Activated CD8-positive, alpha-beta T cell treated with anti-CD3 and anti-CD28 coated beads for 36 hours (primary cell): ENCODE measurements at regions not wholly inside any gene's neighbourhood (a gene's known extent, or its start where the extent isn't known, plus 50 kb on each side); places are given as distances from the start of the nearest gene placed in this dataset.
"Not testable (repeated sequence)": the region's sequence is repeated elsewhere in the genome, so short reads cannot be mapped to it uniquely, and the experiment has no call there.

Source experiments
- ATAC-seq: fragments of 200-7000 bp; cut with Tn5 transposase; one replicate; pipeline ENCODE4 v1.10.0; 2021; ENCODE audit warnings: mild to moderate bottlenecking, moderate library complexity
- CTCF ChIA-PET: fragments of 350-600 bp; sonication (Branson Sonifier 250); formaldehyde crosslinking; loops from one replicate; lab custom pipeline; 2021; ENCODE audit warnings: antibody characterized with exemption; lab: Charles Lee
- POLR2A ChIA-PET: fragments of 350-600 bp; sonication (Branson Sonifier 250); formaldehyde crosslinking; loops from one replicate; lab custom pipeline; 2021; ENCODE audit warnings: antibody characterized with exemption; lab: Charles Lee
- DNase-seq: peaks from one replicate; pipeline ENCODE4 v3.0.0-alpha.2; 2020
- H3K27ac Mint-ChIP-seq: one replicate; pipeline ENCODE4 v1.8.0; 2021; ENCODE audit warnings: mild to moderate bottlenecking, mixed read lengths
- H3K27me3 Mint-ChIP-seq: one replicate; pipeline ENCODE4 v1.8.0; 2021; ENCODE audit warnings: mixed read lengths
- H3K36me3 Mint-ChIP-seq: one replicate; pipeline ENCODE4 v1.8.0; 2021; ENCODE audit warnings: low read depth, mixed read lengths
- H3K4me1 Mint-ChIP-seq: one replicate; pipeline ENCODE4 v1.8.0; 2021; ENCODE audit warnings: low read depth, mixed read lengths
- H3K4me3 Mint-ChIP-seq: one replicate; pipeline ENCODE4 v1.8.0; 2021; ENCODE audit warnings: mild to moderate bottlenecking, moderate library complexity, mixed read lengths
- H3K9me3 Mint-ChIP-seq: one replicate; pipeline ENCODE4 v1.8.0; 2021; ENCODE audit warnings: mixed read lengths
- CTCF ChIP-seq: fragments of 200-600 bp; IDR thresholded peaks from one replicate; pipeline ENCODE4 v1.8.0; 2022; ENCODE audit warnings: antibody characterized with exemption, mild to moderate bottlenecking
- intact Hi-C: fragments of 100-400 bp; cut with micrococcal nuclease; formaldehyde crosslinking; loops from one replicate; pipeline ENCODE4 v1.10.0; 2022

DNA sequence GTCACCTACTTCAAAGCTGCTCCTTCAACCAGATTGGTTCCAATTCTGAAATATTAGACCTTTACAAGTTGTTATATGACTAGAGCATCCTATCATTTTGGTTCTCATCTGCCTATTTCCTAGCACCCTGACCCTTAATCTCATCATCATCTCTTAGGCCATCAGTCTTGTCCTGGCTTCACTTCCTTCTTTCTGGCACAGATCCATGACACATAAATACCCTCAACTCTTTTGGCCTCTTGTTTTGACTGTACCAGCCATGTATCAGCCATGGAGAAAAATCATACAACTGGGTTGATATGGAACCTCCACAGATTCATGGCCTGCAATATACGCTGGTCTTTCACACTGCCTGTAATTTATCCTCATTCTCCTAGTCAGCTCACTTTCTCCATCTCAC lies 123.1 kb upstream of the FBXL17 start:
- POLR2A ChIA-PET = no interaction called here
- no peaks in the 10 kb centered on the region for H3K4me1 Mint-ChIP-seq
- ATAC-seq = no peak
- no peak for DNase-seq
- no peak for TF ChIP-seq CTCF
- H3K9me3 Mint-ChIP-seq = peaks cover 2% of the 10 kb centered on the region
- CTCF ChIA-PET = no interaction called here
- H3K4me3 Mint-ChIP-seq = no peak overlapping the region
- intact Hi-C loops = no loop called here
- H3K27me3 Mint-ChIP-seq = peaks cover 7% of the 10 kb centered on the region
- no peaks in the 10 kb centered on the region for H3K36me3 Mint-ChIP-seq
- no peak overlapping the region for H3K27ac Mint-ChIP-seq

DNA sequence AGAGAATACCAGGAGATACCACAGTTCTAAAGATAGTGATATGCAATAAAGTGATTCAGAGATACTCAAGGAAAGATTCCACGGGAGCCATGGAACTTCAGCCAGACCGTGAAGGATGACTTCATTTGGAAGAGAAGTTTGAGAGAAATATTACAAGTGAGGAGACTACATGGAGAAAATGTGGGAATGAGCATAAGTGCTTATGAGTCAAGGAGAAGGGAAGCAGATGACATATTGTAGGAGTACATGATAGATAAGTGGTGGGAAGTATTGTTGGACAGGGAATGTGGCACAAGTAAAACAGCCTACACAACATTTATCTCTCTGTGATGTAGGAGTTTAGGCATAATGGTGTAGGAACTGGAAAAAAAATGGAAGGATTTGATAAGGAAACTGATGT lies 122.1 kb upstream of the FBXL17 start:
- H3K27me3 Mint-ChIP-seq = peaks cover 7% of the 10 kb centered on the region

DNA sequence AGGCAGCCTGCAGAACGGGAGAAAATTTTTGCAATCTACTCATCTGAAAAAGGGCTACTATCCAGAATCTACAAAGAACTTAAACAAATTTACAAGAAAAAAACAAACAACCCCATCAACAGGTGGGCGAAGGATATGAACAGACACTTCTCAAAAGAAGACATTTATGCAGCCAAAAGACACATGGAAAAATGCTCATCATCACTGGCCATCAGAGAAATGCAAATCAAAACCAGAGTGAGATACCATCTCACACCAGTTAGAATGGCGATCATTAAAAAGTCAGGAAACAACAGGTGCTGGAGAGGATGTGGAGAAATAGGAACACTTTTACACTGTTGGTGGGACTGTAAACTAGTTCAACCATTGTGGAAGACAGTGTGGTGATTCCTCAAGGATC lies 113.7 kb upstream of the FBXL17 start:
- ATAC-seq, H3K36me3 Mint-ChIP-seq, CTCF ChIA-PET, H3K27ac Mint-ChIP-seq, intact Hi-C loops, H3K9me3 Mint-ChIP-seq, H3K27me3 Mint-ChIP-seq, DNase-seq, POLR2A ChIA-PET, H3K4me1 Mint-ChIP-seq, H3K4me3 Mint-ChIP-seq: not testable (repeated sequence)

More for the DNA sequence above, 122.1 kb upstream of the FBXL17 start:
- H3K9me3 Mint-ChIP-seq = peaks cover 2% of the 10 kb centered on the region
- ChIA-PET CTCF (no interaction called here), POLR2A (no interaction called here)
- no peak for TF ChIP-seq CTCF
- ATAC-seq (no peak), DNase-seq (no peak)
- no peak overlapping the region for H3K4me3 Mint-ChIP-seq
- H3K4me1 Mint-ChIP-seq = no peaks in the 10 kb centered on the region
- no peak overlapping the region for H3K27ac Mint-ChIP-seq
- intact Hi-C loops = no loop called here
- no peaks in the 10 kb centered on the region for H3K36me3 Mint-ChIP-seq

GRCh38 chr5:108487951-108488350 lies 106.1 kb upstream of the FBXL17 start:
- no peaks in the 10 kb centered on the region for H3K36me3 Mint-ChIP-seq

GRCh38 chr5:108484035-108484434 lies 102.1 kb upstream of the FBXL17 start:
- no peak for TF ChIP-seq CTCF
- H3K27me3 Mint-ChIP-seq = peaks cover 23% of the 10 kb centered on the region
- H3K4me3 Mint-ChIP-seq = no peak overlapping the region
- no peaks in the 10 kb centered on the region for H3K36me3 Mint-ChIP-seq
- no peaks in the 10 kb centered on the region for H3K9me3 Mint-ChIP-seq
- no peak for DNase-seq
- no peak for ATAC-seq
- ChIA-PET POLR2A (no interaction called here), CTCF (no interaction called here)
- H3K27ac Mint-ChIP-seq = no peak overlapping the region
- intact Hi-C loops = no loop called here
- no peaks in the 10 kb centered on the region for H3K4me1 Mint-ChIP-seq

More at GRCh38 chr5:108487951-108488350, 106.1 kb upstream of the FBXL17 start:
- Mint-ChIP-seq H3K9me3 (no peaks in the 10 kb centered on the region), H3K4me3 (no peak overlapping the region), H3K4me1 (no peaks in the 10 kb centered on the region), H3K27me3 (peaks cover 22% of the 10 kb centered on the region), H3K27ac (no peak overlapping the region)
- POLR2A ChIA-PET = no interaction called here
- TF ChIP-seq CTCF = no peak
- CTCF ChIA-PET = no interaction called here
- ATAC-seq (no peak), DNase-seq (no peak)
- intact Hi-C loops = no loop called here

DNA sequence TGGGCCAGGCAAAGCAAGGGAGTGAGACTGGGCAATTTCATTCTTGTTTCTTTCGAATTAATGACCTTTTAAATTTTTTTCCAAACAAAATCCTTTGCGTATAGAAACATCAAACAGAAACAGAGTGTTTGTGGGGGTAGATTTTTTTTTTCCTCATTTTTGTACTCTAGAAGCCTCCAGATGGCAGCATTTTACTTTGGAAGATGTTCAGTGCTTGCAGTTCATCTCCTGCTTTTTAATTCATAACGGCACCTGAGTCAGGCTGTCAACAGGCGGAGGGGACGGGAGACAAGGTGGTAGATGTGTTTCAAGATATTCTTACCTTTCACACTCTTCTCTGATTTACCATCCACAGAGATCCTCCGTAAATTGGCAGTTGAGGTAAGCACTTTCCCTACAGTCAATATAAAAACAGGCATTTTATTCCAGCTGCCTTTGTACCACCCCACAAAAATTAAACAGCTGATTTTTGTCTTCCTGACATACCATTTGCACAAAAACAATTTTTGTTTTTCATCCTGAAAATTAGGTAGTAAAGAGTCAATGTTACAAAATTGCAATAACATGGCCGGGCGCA lies 99.5 kb upstream of the FBXL17 start:
- intact Hi-C loops = no loop called here
- H3K27me3 Mint-ChIP-seq = peaks cover 15% of the 10 kb centered on the region
- no peaks in the 10 kb centered on the region for H3K36me3 Mint-ChIP-seq
- H3K4me1 Mint-ChIP-seq = no peaks in the 10 kb centered on the region
- no peak overlapping the region for H3K4me3 Mint-ChIP-seq
- POLR2A ChIA-PET = no interaction called here
- H3K9me3 Mint-ChIP-seq = no peaks in the 10 kb centered on the region
- no peak for TF ChIP-seq CTCF
- DNase-seq (no peak), ATAC-seq (no peak)
- no peak overlapping the region for H3K27ac Mint-ChIP-seq
- CTCF ChIA-PET = no interaction called here
